GM12878 (cell line): ENCODE measurements at regions not wholly inside any gene's neighbourhood (a gene's known extent, or its start where the extent isn't known, plus 50 kb on each side); places are given as distances from the start of the nearest gene placed in this dataset.

ENCODE experiments used
- ATAC-seq: fragments of 200-7000 bp; cut with Tn5 transposase; 3 replicates; pipeline ENCODE4 v1.9.1; 2020; ENCODE audit warnings: mild to moderate bottlenecking, moderate library complexity
- BruUV-seq: library from RNA; stranded (reverse); fragments of 400-500 nt; replicated peaks from 2 replicates; lab custom pipeline; 2021; lab: Mats Ljungman, UMichigan
- CTCF ChIA-PET: fragments of 300-600 bp; sonication (Branson Sonifier 250); formaldehyde crosslinking; extraction: SDS; loops from one replicate; lab custom pipeline; 2021; ENCODE audit warnings: inconsistent platforms; lab: Yijun Ruan, JAX
- POLR2A ChIA-PET: fragments of 350-600 bp; formaldehyde crosslinking; extraction: SDS; loops from one replicate; lab custom pipeline; 2021; ENCODE audit warnings: inconsistent platforms; lab: Charles Lee
- RAD21 ChIA-PET: fragments of 300-600 bp; sonication (Branson Sonifier 250); formaldehyde crosslinking; loops from one replicate; lab custom pipeline; 2023; ENCODE audit warnings: antibody characterized with exemption; ENCODE audit not compliant: unreplicated experiment; lab: Charles Lee
- SMC1A ChIA-PET: fragments of 300-600 bp; sonication (Branson Sonifier 250); formaldehyde crosslinking; loops from one replicate; lab custom pipeline; 2023; ENCODE audit not compliant: unreplicated experiment, uncharacterized antibody; lab: Charles Lee
- DNase-seq: peaks from one replicate; pipeline ENCODE4 v3.0.0-alpha.2; 2011; ENCODE audit warnings: low read depth, low spot score
- FAIRE-seq: peaks from 3 replicates; lab custom pipeline; 2011; peaks lifted over from hg19 to GRCh38; lab: Jason Lieb, UNC
- H2AFZ ChIP-seq: 2 replicates; pipeline ENCODE4 v1.6.0; 2011; ENCODE audit warnings: low read depth, low read length, control low read depth; ENCODE audit not compliant: control insufficient read depth
- H3K27ac ChIP-seq: 2 replicates; pipeline ENCODE4 v1.5.1; 2011; ENCODE audit warnings: control low read depth; ENCODE audit not compliant: control insufficient read depth, insufficient read depth
- H3K27me3 ChIP-seq, 2 experiments: replicated peaks in 1 of 2; 2 replicates each; pipeline versions ENCODE4 v1.6.0 to v1.6.1; 2011; ENCODE audit warnings: low read length in 1 of 2; ENCODE audit not compliant: control insufficient read depth in 2 of 2, insufficient read depth in 2 of 2
- H3K36me3 ChIP-seq, 2 experiments: 2 replicates each; pipeline ENCODE4 v1.5.1; 2011; ENCODE audit warnings: low read length in 1 of 2; ENCODE audit not compliant: control insufficient read depth in 2 of 2, insufficient read depth in 2 of 2
- H3K4me1 ChIP-seq: 2 replicates; pipeline ENCODE4 v1.6.1; 2011; ENCODE audit warnings: mild to moderate bottlenecking, low read length, moderate library complexity, mixed read lengths; ENCODE audit not compliant: control insufficient read depth, insufficient read depth
- H3K4me2 ChIP-seq: 2 replicates; pipeline ENCODE4 v1.6.0; 2011; ENCODE audit warnings: control low read depth; ENCODE audit not compliant: control insufficient read depth, insufficient read depth
- H3K4me3 ChIP-seq: fragments of 200-600 bp; sonication (generic); 2 replicates; pipeline ENCODE4 v1.5.1; 2016
- H3K79me2 ChIP-seq: 2 replicates; pipeline ENCODE4 v1.6.0; 2011; ENCODE audit warnings: low read length; ENCODE audit not compliant: control insufficient read depth, insufficient read depth
- H3K9ac ChIP-seq: 2 replicates; pipeline ENCODE4 v1.8.0; 2011; ENCODE audit warnings: low read length, control low read depth, mixed read lengths; ENCODE audit not compliant: control insufficient read depth, insufficient read depth
- H3K9me3 ChIP-seq: replicated peaks from 3 replicates; pipeline ENCODE4 v1.5.1; 2011; ENCODE audit warnings: mild to moderate bottlenecking, low read length; ENCODE audit not compliant: control insufficient read depth, insufficient read depth
- H4K20me1 ChIP-seq: 2 replicates; pipeline ENCODE4 v1.6.0; 2011; ENCODE audit not compliant: control insufficient read depth, insufficient read depth
- BRCA1 ChIP-seq: IDR thresholded peaks from 2 replicates; pipeline ENCODE4 v1.6.1; 2011; ENCODE audit warnings: low read depth, low read length, improper control_type of control experiment
- CREB1 ChIP-seq: IDR thresholded peaks from 2 replicates; pipeline ENCODE4 v1.6.1; 2012; ENCODE audit warnings: low read depth, mild to moderate bottlenecking, inconsistent platforms
- EP300 ChIP-seq, 2 experiments: fragments of 150-350 bp in 1 of 2; IDR thresholded peaks; 2 replicates each; pipeline ENCODE4 v1.6.1; 2011 to 2012; ENCODE audit warnings: low read depth in 2 of 2, low read length in 2 of 2, borderline replicate concordance in 1 of 2, improper control_type of control experiment in 1 of 2, inconsistent platforms in 1 of 2; ENCODE audit not compliant: control insufficient read depth in 1 of 2
- IKZF1 ChIP-seq: fragments of 450-650 bp; conservative IDR thresholded peaks from 2 replicates; pipeline ENCODE4 v1.6.1; 2017; ENCODE audit warnings: antibody characterized with exemption, mild to moderate bottlenecking
- KLF5 ChIP-seq: fragments of 450-650 bp; IDR thresholded peaks from 2 replicates; pipeline ENCODE4 v1.6.1; 2014; ENCODE audit warnings: mild to moderate bottlenecking; ENCODE audit not compliant: partially characterized antibody
- MTA3 ChIP-seq: IDR thresholded peaks from 2 replicates; pipeline ENCODE4 v1.6.1; 2012; ENCODE audit warnings: low read length, inconsistent platforms, borderline replicate concordance
- NFIC ChIP-seq: IDR thresholded peaks from 2 replicates; pipeline ENCODE4 v1.6.1; 2012; ENCODE audit warnings: low read depth, mild to moderate bottlenecking, inconsistent platforms, low read length, moderate library complexity
- NR2C2 ChIP-seq: IDR thresholded peaks from 2 replicates; pipeline ENCODE4 v1.6.1; 2011; ENCODE audit warnings: borderline replicate concordance, low read depth; ENCODE audit not compliant: control insufficient read depth, insufficient read length
- POU2F2 ChIP-seq: IDR thresholded peaks from 3 replicates; pipeline ENCODE4 v1.6.1; 2011; ENCODE audit warnings: low read depth, mild to moderate bottlenecking, low read length, borderline replicate concordance
- WGBS: methylation state at CpG from one replicate; pipeline ENCODE4 v1.1.6; 2016; ENCODE audit warnings: low lambda C conversion rate; ENCODE audit not compliant: insufficient replicate concordance, insufficient coverage; ENCODE audit errors: missing lambda C conversion rate; 5-methylcytosine and 5-hydroxymethylcytosine counted together
- in situ Hi-C: fragments of 300-500 bp; cut with MboI; formaldehyde crosslinking; loops from 9 replicates; pipeline ENCODE4 v1.14.3; 2018; ENCODE audit warnings: mixed read lengths
- intact Hi-C: fragments of 100-400 bp; cut with micrococcal nuclease; formaldehyde crosslinking; loops from one replicate; pipeline ENCODE4 v1.14.2; 2022; ENCODE audit not compliant: unreplicated experiment
- TF ChIP-seq, protein P1 (sequence below): IDR thresholded peaks from 2 replicates; pipeline ENCODE4 v1.6.1; 2011; ENCODE audit warnings: borderline replicate concordance, low read depth, mild to moderate bottlenecking, moderate library complexity, mixed read lengths, low read length; ENCODE audit not compliant: insufficient read depth; ENCODE audit errors: extremely low read length

DNA sequence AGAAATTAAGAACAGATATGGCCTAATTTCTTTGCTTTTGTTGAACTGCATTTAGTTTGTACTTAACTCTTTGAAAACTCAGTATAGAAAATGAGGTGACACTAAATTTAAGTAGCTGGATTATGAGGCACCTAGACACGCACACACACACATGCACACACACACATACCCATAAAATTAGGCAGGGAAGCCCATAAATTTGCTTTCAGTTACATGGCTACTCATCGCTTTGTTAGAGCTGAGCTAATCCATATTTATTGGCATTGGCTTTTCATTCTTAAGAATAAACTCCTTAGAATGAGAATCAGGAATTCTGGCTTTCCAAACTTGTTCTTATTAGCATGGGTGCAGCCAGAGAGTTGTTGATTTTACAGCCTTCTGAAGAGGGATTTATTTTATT lies 61.7 kb upstream of the MBNL2 start (continued):
- no peak for TF ChIP-seq NR2C2
- no peak for TF ChIP-seq EP300 (IDR thresholded peaks at IDR 0.05; ENCODE audit: borderline replicate concordance in 1 of 2, control insufficient read depth in 1 of 2, low read depth in 2 of 2, low read length in 2 of 2)
- TF ChIP-seq, all 136 proteins: peak for 0

DNA sequence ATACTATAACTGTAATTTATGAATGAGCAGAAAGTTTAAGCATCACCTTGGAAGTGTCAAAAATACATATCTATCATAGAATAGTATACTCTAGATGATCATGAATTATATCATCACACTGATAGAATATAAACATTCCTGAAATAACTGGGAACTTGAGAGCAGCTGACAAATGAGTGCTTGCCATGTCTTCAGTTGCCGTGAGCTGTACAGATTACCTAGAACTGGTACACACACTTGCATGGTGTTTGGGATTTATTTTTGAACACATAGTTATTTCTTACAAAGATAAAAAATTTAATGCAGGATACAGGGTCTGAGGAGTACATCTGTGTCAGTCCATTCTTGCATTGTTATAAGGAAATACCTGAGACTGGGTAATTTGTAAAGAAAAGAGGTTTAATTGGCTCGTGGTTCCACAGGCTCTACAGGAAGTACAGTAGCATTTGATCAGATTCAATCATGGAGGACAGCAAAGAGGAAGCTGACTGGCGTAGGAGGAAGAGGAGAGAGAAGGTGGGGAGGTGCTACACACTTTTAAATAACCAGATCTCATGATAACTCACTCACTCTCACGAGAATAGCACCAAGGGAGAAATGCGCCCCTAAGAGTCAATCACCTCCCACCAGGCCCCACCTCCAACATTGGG lies 60.4 kb upstream of the MBNL2 start:
- POLR2A ChIA-PET, result no interaction called here

More for the DNA sequence above, 60.4 kb upstream of the MBNL2 start:
- no peaks in the 10 kb centered on the region for H3K9me3 ChIP-seq
- 3% methylated on average over 5 of the region's 5 CpGs for WGBS
- no peaks in the 10 kb centered on the region for H3K36me3 ChIP-seq
- FAIRE-seq (no peak), ATAC-seq (no peak), DNase-seq (no peak)
- ChIA-PET RAD21 (no interaction called here), SMC1A (interaction anchor here (1.1 kb wide), 1 partner anchor 30 kb away, joined by 4 read pairs; no protein-coding TSS in a partner anchor), CTCF (no interaction called here)
- intact Hi-C loops (no loop called here), in situ Hi-C loops (no loop called here)
- no peak overlapping the region for H3K4me3 ChIP-seq
- no peaks in the 10 kb centered on the region for H3K4me1 ChIP-seq
- no peaks in the 10 kb centered on the region for H4K20me1 ChIP-seq
- H3K27ac ChIP-seq, result no peak overlapping the region
- no peaks in the 10 kb centered on the region for H3K27me3 ChIP-seq
- H3K79me2 ChIP-seq, result no peaks in the 10 kb centered on the region
- no peak overlapping the region for H3K9ac ChIP-seq
- TF ChIP-seq MTA3 (no peak), NFIC (no peak), IKZF1 (no peak), KLF5 (no peak), POU2F2 (no peak), CREB1 (no peak), BRCA1 (no peak)
- TF ChIP-seq, protein P1, sequence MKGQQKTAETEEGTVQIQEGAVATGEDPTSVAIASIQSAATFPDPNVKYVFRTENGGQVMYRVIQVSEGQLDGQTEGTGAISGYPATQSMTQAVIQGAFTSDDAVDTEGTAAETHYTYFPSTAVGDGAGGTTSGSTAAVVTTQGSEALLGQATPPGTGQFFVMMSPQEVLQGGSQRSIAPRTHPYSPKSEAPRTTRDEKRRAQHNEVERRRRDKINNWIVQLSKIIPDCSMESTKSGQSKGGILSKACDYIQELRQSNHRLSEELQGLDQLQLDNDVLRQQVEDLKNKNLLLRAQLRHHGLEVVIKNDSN, result no peak
- no peak overlapping the region for H2AFZ ChIP-seq
- no peak overlapping the region for H3K4me2 ChIP-seq
- no TSS peak for BruUV-seq
